ENCODE measurements at regions not wholly inside any gene's neighbourhood (a gene's known extent, or its start where the extent isn't known, plus 50 kb on each side); places are given as distances from the start of the nearest gene placed in this dataset.

GRCh38 chr5:121049971-121050370 is 585.9 kb downstream of the PRR16 start:
- TF ChIP-seq CTCF (IDR thresholded peaks at IDR 0.05) (no peak), POLR2A (IDR thresholded peaks at IDR 0.05) (no peak)

Measured in lower leg skin (tissue), 3 donors.